ENCODE measurements at regions not wholly inside any gene's neighbourhood (a gene's known extent, or its start where the extent isn't known, plus 50 kb on each side); places are given as distances from the start of the nearest gene placed in this dataset.

DNA sequence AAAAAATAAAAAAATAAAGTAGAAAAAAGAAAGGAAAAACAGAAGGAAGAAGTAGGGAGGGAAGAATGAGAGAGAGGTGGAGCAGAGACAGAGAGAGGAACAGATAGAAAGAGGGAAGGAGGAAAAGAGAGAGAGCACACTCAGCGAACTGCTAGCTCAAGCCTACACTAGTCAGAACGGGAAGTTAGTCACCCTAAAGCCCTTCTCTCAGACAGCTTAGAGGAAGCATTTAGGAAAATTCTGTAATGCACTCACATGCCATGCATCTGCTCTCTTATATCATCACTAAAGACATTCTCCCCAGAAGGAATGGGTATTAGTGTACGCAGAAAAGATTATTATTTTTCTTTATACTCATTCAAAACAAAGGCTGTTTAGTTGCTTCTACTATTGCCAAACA lies 68.1 kb upstream of the SULT1C3 start:
- H3K4me3 ChIP-seq (ENCODE audit: control insufficient read depth, low read depth, low read length) = no peak overlapping the region
- no peak for TF ChIP-seq CTCF (IDR thresholded peaks at IDR 0.05; ENCODE audit: control insufficient read depth, insufficient read depth, low read depth, low read length, missing control alignments)
- no peak for DNase-seq (ENCODE audit: low read depth)

GRCh38 chr2:108182489-108182888 lies 57.3 kb upstream of the SULT1C3 start:
- peak; percentile 31 for TF ChIP-seq CTCF (IDR thresholded peaks at IDR 0.05; ENCODE audit: control insufficient read depth, insufficient read depth, low read depth, low read length, missing control alignments)
- H3K4me3 ChIP-seq (ENCODE audit: control insufficient read depth, low read depth, low read length) = no peak overlapping the region
- no peak for DNase-seq (ENCODE audit: low read depth)

- no peak overlapping the region for H3K4me3 ChIP-seq (ENCODE audit: control insufficient read depth, low read depth, low read length)
- peak; percentile 50 for TF ChIP-seq CTCF (IDR thresholded peaks at IDR 0.05; ENCODE audit: control insufficient read depth, insufficient read depth, low read depth, low read length, missing control alignments)
- no peak for DNase-seq (ENCODE audit: low read depth)
Observed at GRCh38 chr2:108184419-108184818, 55.3 kb upstream of the SULT1C3 start.

DNA sequence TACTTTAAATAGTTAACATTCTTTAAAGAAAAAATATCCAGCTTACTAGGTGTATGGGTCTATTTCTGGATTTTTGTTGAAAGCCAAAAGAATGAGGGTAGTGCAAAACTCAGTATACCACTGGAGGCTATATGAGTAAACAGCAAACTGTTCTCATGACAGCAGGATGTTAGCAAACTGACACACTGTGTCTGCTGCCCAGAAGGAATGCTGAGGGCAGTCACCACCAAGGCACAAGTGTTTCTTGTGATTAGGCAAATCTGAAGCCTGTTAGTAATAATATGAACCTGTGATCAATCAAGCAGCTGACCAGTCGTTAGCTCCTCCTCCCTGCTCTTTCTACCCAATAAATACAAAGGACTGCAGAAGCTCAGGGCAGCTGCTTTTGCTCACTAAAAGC lies 50.5 kb upstream of the SULT1C3 start:
- TF ChIP-seq CTCF (IDR thresholded peaks at IDR 0.05; ENCODE audit: control insufficient read depth, insufficient read depth, low read depth, low read length, missing control alignments) = no peak
- DNase-seq (ENCODE audit: low read depth) = no peak
- no peak overlapping the region for H3K4me3 ChIP-seq (ENCODE audit: control insufficient read depth, low read depth, low read length)
